Fibroblast of villous mesenchyme (primary cell): ENCODE measurements at regions not wholly inside any gene's neighbourhood (a gene's known extent, or its start where the extent isn't known, plus 50 kb on each side); places are given as distances from the start of the nearest gene placed in this dataset.

ENCODE experiments used
- DNase-seq: peaks from one replicate; pipeline ENCODE4 v3.0.0-alpha.2; 2010; ENCODE audit warnings: low read depth
- H3K4me3 ChIP-seq: 2 replicates; pipeline ENCODE4 v1.5.1; 2011; ENCODE audit warnings: low read depth, mild to moderate bottlenecking, low read length
- CTCF ChIP-seq: IDR thresholded peaks from 2 replicates; pipeline ENCODE4 v1.5.1; 2012; ENCODE audit warnings: low read depth, mild to moderate bottlenecking, low read length; ENCODE audit not compliant: insufficient read depth

GRCh38 chr20:21933526-21933925, 228.1 kb downstream of the PAX1 start:
- H3K4me3 ChIP-seq: no peak overlapping the region
- no peak for TF ChIP-seq CTCF
- no peak for DNase-seq

- no peak for TF ChIP-seq CTCF
- DNase-seq: no peak
- no peak overlapping the region for H3K4me3 ChIP-seq
Measured at GRCh38 chr20:21921251-21921650, 215.8 kb downstream of the PAX1 start.

- no peak for TF ChIP-seq CTCF
- no peak for DNase-seq
Measured at GRCh38 chr20:21920211-21920610, 214.7 kb downstream of the PAX1 start.

GRCh38 chr20:21918398-21918797, 212.9 kb downstream of the PAX1 start:
- no peak for DNase-seq
- TF ChIP-seq CTCF: no peak
- H3K4me3 ChIP-seq: no peak overlapping the region

More at GRCh38 chr20:21920211-21920610, 214.7 kb downstream of the PAX1 start:
- H3K4me3 ChIP-seq: no peak overlapping the region

GRCh38 chr20:21902391-21902790, 196.9 kb downstream of the PAX1 start:
- TF ChIP-seq CTCF: no peak
- H3K4me3 ChIP-seq: no peak overlapping the region
- no peak for DNase-seq

- H3K4me3 ChIP-seq: no peak overlapping the region
- no peak for TF ChIP-seq CTCF
- no peak for DNase-seq
Measured at GRCh38 chr20:21901470-21902275, 196.2 kb downstream of the PAX1 start.

- H3K4me3 ChIP-seq: no peak overlapping the region
- TF ChIP-seq CTCF: no peak
- DNase-seq: no peak
Measured at GRCh38 chr20:21900431-21900830, 195.0 kb downstream of the PAX1 start.
